NCI-H2107 (cell line): ENCODE measurements at regions not wholly inside any gene's neighbourhood (a gene's known extent, or its start where the extent isn't known, plus 50 kb on each side); places are given as distances from the start of the nearest gene placed in this dataset.
"Not testable (repeated sequence)": the region's sequence is repeated elsewhere in the genome, so short reads cannot be mapped to it uniquely, and the experiment has no call there.

Experiments
- DNase-seq: peaks from one replicate; lab custom pipeline; 2025; lab: John Stamatoyannopoulos, UW

- DNase-seq, result no peak
Measured at GRCh38 chr14:22491683-22492621, 97.1 kb downstream of the DAD1 start.

- not testable (repeated sequence) for DNase-seq
Measured at GRCh38 chr14:22491053-22491452, 98.0 kb downstream of the DAD1 start.

GRCh38 chr14:22489957-22490950 is 98.8 kb downstream of the DAD1 start:
- DNase-seq, result no peak

- no peak for DNase-seq
Measured at GRCh38 chr14:22489244-22489545, 99.8 kb downstream of the DAD1 start.

GRCh38 chr14:22488522-22489243 is 100.3 kb downstream of the DAD1 start:
- no peak for DNase-seq

GRCh38 chr14:22487941-22488340 is 101.1 kb downstream of the DAD1 start:
- DNase-seq, result no peak

- no peak for DNase-seq
Measured at GRCh38 chr14:22487401-22487800, 101.6 kb downstream of the DAD1 start.

- DNase-seq, result no peak
Measured at GRCh38 chr14:22486675-22487074, 102.3 kb downstream of the DAD1 start.

GRCh38 chr14:22485649-22486048 is 103.4 kb downstream of the DAD1 start:
- DNase-seq, result no peak

GRCh38 chr14:22485178-22485577 is 103.8 kb downstream of the DAD1 start:
- no peak for DNase-seq

- DNase-seq, result no peak
Measured at GRCh38 chr14:22484632-22485031, 104.4 kb downstream of the DAD1 start.

- no peak for DNase-seq
Measured at GRCh38 chr14:22483863-22484593, 105.0 kb downstream of the DAD1 start.

GRCh38 chr14:22482782-22483553 is 106.1 kb downstream of the DAD1 start:
- no peak for DNase-seq

GRCh38 chr14:22482085-22482694 is 106.8 kb downstream of the DAD1 start:
- DNase-seq, result no peak

- DNase-seq, result no peak
Measured at GRCh38 chr14:22481546-22481945, 107.5 kb downstream of the DAD1 start.

GRCh38 chr14:22479776-22480464 is 109.1 kb downstream of the DAD1 start:
- DNase-seq, result no peak

GRCh38 chr14:22479132-22479531 is 109.9 kb downstream of the DAD1 start:
- no peak for DNase-seq

- no peak for DNase-seq
Measured at GRCh38 chr14:22478670-22479069, 110.4 kb downstream of the DAD1 start.

- no peak for DNase-seq
Measured at GRCh38 chr14:22478247-22478646, 110.8 kb downstream of the DAD1 start.
